ENCODE measurements at regions not wholly inside any gene's neighbourhood (a gene's known extent, or its start where the extent isn't known, plus 50 kb on each side); places are given as distances from the start of the nearest gene placed in this dataset.

DNA sequence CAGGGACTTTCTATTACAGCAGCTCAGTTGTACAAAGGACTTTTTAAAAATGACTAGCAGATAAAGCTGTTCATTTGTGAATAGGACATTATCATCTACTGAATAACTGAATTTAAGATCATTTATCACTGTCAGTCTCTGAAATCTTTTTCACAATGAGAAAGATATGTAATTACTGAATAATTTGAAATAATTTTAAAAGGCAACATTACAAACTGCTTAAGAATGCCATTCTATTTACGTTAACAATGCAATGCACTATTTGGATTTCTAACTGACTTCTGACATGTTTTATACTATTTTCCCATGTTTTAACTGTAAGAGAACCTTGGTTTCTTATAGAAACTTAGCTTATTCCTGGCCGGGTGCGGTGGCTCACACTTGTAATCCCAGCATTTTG is 2033.0 kb upstream of the PCDH20 start:
- TF ChIP-seq POLR2A (IDR thresholded peaks at IDR 0.05): no peak
- TF ChIP-seq, protein P1, sequence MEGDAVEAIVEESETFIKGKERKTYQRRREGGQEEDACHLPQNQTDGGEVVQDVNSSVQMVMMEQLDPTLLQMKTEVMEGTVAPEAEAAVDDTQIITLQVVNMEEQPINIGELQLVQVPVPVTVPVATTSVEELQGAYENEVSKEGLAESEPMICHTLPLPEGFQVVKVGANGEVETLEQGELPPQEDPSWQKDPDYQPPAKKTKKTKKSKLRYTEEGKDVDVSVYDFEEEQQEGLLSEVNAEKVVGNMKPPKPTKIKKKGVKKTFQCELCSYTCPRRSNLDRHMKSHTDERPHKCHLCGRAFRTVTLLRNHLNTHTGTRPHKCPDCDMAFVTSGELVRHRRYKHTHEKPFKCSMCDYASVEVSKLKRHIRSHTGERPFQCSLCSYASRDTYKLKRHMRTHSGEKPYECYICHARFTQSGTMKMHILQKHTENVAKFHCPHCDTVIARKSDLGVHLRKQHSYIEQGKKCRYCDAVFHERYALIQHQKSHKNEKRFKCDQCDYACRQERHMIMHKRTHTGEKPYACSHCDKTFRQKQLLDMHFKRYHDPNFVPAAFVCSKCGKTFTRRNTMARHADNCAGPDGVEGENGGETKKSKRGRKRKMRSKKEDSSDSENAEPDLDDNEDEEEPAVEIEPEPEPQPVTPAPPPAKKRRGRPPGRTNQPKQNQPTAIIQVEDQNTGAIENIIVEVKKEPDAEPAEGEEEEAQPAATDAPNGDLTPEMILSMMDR (IDR thresholded peaks at IDR 0.05): no peak
